Stimulated activated CD4-positive, alpha-beta T cell treated with anti-CD3 and anti-CD28 coated beads, Interleukin-4, amount 100 ng/mL, for 4 hours (primary cell): ENCODE measurements at regions not wholly inside any gene's neighbourhood (a gene's known extent, or its start where the extent isn't known, plus 50 kb on each side); places are given as distances from the start of the nearest gene placed in this dataset.

Experiments used
- DNase-seq, 2 experiments: peaks; one replicate each; pipeline ENCODE4 v3.0.0-alpha.2; 2020

DNA sequence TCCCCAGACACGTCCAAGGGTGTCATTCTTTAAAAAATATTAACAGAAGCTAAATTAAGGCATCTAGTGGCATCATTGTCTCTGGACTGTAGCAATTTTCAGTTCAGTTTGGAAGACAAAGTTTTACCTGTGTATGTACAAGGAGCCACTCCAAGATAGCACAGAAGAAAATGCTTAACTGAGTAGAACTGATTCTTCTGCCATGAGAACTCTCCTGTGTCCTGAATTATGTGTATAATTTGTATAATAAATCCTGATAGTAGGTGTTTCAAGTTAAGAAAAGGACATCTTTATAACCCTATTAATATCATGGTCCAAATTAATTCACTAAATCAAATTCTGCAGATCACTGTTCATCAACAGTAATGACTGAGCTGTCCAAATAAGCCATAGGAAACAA, 1104.0 kb downstream of the XPNPEP1 start:
- no peak for DNase-seq

DNA sequence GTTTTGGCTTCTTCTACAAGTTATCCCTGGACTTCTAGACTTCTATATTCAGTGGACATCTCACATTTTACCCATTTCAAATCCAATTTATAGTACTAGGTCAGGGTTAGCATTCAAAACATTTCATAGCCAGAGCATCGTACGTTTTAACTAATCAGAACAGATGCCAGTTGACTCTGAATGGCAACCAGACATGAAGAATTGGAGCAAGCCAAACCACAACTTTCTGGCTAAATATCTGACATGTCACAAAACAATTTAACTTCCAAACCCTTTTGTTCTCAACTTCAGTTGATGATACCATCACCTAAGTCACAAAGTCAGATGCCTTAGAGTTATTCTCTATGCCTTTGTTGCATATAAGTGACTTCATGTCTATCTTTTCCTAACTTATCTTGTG, 1105.7 kb downstream of the XPNPEP1 start:
- no peak for DNase-seq

DNA sequence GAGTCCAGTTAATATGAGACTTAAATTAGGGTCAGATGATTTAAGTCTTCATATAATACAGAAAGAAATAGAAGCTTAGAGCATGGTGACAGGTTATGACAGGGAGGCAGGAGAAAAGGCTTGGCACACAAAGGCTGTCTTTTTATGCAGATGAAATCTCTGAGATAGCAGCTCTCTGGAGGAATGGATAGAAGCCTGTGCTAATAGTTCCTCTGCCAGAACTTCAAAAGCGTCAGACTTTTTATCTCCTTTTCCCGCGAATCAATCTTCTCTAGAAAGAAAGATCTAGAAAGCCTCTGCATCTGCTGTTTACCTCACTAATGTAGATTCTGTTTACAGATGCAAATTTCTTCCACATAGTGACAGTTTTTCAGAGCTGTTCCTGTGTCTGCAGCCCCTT, 1106.2 kb downstream of the XPNPEP1 start:
- DNase-seq = no peak

DNA sequence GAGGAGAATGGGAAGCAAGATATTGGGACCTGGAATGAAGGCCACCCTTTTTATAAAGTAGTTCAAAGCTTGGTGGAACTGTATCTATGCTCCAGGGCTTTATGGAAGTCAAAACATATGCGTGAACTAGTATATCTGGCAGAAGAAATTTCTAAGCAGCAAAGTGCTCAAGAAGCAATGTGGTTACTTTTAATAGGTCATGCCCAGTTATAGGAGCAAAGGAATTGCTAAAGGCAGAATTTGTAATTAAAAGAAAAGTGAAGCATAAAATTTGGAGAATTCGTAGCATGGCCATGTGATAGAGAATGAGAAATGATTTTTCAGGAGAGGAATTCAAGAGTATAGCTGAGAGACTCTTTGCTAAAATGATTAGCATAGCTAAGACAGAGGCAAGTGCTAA, 1110.4 kb downstream of the XPNPEP1 start:
- no peak for DNase-seq

DNA sequence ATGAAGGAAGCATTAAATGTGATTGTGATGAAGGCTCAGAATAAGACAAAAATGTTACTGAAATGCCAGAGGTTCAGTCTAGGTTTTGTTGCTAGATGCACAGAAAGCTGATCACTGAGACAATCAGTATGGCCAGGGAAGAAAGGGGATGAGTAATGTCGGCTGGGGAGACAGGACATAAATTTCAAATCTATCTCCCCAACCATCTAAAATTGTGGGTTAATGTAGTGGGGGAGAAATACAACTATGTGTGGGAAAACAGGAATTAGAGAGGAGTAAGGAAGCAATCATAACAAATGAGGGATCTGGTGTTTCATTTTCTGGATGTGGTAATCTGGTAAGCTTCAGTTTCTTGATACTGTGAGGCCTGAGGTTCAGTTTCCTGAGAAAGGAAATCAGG, 1111.0 kb downstream of the XPNPEP1 start:
- no peak for DNase-seq

DNA sequence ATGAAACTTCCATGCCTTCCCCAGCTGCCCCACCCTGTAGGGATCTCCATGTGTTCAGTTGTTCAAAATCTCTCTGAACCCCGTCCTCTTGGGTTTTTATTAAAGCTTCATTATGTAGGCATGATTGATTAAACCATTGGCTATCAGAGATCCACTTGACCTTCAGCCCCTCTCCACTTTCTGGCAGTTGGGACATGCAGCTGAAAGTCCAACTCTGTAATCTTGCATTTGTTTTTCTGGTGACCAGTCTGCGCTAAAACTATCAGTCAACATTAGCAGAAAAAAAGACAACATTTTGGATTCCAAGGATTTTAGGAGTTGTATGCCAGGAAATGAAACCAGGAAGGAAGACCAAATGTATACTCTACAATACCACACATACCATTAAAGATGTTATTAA, 1115.1 kb downstream of the XPNPEP1 start:
- DNase-seq = no peak

DNA sequence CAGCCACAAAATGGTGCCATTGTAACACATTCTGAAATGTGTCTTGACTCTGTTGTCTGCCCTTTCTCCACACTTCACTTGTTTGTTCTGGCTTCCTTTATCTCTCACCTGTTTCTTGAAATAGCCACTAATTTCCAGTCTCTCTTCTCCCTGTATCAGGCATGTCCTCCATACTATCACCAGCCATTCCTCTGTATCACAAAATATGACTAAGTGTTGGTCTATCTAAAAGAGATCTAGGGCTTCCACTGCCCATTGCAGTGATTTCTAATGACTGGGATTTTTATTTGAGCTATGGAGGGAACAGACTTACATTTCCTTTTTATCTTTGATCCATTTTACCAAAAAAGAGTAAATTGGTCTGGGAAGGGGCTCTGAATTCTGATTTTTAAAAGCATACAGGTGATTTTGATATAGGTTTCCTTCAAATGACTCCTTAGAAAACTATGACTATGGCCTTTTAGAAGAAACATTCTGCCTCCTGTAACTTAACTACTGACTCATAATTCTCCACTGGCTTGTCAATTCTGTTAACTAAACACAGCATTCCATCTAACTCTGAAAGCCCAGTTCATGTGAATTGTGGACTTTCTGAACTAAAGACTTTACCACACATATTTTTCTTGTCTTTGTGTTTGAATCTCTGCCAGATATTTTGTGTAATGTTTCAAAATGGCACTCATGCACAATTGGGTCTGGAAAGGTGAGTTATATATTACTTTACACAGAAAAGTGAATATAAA, 1121.4 kb downstream of the XPNPEP1 start:
- no peak for DNase-seq

DNA sequence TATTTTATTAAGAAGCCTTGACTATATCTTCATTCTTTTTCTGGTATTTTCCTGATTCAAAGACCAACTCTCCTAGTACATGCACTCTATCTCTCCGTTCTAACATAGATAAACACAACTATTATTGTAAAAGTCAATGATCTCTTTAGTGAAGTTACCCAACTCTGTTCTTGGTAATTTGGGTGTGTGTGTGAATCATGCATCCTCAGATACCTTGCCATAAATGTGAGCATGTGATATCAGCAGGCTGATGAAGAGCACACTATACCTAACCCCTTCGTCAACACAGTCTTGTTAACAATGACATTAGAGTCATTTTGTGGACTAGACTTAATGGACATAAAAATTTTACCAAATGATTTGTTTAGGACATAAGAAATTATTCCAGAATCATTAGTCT, 1122.1 kb downstream of the XPNPEP1 start:
- no peak for DNase-seq

DNA sequence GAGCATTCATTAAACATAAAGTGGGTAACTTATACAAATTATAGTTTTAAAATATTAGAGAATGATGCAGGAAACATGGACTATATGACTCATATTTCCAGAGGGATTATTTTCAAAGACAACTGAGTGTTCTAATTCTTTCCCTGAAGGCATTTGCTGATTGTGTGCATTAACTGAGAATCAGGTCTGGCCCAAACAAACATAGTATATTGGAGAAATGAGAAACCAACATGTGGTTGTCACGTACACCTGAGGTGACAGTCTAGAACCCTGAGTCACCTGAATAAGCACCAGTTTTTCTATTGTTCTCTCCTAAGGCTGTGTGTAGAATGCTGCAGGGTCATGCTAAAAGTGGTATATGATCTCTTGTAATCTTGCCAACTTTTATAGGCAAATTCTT, 1125.7 kb downstream of the XPNPEP1 start:
- DNase-seq = no peak

DNA sequence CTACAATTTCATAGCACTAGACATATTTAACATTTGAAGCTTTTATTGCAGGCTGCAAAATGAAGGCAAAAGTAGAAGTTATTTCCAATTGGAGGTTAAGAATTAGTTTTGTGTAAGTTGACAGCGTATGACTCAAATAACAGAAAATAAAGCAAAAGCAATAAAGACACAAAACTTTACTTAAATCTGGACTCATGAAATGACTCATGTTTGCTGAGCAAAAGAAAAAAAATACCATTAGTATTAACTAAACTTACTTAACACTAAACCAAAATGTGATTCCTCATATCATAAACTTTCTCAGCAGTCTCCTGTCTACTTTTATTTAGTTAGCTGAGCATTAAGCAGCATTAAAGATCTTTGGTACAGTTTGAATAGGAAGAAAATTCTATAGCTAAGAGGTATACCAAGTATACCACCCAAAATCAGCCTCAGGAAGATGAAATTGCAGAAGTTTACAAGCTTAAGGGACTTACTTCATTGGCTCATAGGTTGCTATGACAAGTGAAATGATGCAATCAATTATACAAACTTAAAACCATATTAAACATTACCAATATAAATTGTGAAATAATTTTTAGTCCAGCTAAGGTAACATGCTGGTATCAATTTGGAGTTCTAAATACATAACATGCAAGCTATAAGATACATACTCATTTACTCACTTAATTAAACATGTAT, 1131.4 kb downstream of the XPNPEP1 start:
- DNase-seq = no peak

DNA sequence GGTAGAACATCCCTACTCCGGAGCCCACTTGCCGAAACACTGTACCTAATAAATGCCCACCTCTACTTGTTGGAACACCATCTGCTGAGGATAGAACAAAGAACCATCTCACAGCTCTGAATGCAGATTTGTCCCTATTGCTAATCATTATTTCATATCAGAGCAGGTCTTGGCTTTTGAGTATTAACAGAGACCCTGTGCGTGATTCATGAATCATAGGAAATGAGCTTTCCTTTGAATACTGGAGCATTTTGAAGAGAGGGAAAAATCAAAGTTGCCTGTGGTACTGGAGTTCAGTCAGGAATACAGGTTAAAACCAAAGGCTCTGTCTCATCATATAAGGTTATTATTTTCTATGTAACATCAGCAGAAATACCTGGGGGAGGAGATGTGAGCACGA, 1132.3 kb downstream of the XPNPEP1 start:
- DNase-seq = no peak

DNA sequence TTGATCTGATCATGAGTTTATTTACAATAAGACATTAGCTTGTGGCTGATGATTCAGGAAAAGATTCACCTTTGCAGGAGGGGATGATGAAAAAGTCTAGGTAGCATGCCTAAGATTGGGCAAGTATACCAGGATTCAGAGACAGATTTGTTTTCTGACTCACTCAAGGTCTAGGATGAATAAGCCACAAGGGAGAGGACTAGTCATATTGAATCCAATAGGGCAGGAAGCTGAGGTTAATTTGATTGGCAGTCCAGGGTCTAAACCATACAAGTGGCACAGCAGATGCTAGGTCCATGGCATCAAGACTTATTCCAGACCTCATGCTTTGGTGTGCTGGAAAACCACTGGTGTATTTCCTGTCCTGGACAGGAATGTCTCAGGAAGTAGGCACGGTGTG, 1133.4 kb downstream of the XPNPEP1 start:
- DNase-seq = no peak

DNA sequence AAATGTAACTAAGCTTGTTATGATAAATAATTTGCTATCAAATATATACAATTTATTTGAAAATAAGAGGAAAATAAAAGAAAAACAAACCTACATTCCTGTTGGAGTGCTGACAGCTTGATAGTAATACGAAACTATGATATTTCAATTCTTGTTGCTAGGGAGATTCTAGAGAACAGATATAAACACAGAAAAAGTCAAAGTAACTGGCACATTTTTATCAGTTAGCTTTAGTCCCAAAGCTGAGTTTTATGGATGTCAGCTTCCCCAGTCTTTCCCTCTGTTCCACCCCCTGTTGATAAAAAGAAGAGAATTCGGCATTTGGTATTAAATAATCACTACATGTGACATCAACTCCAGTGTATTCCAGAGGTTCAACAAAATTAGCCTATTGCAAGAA, 1134.0 kb downstream of the XPNPEP1 start:
- no peak for DNase-seq

DNA sequence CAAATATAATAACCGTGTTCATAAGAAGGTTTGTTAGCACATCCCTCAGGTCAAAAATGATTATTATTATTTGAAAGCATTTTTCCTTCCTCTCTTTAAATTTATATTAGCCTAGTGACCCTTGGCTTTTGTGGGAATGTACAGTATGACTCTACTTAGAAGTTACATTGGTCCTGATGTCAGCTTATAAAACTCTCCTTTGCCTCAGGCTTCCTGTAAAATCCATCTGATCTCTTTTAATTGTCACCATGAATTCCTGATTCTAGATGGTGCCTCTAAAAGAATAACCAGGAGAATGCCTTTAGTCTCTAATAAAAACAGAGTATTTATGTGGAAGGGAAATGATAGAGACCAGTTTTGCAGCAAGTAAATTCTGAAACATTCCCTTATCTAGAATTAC, 1134.4 kb downstream of the XPNPEP1 start:
- no peak for DNase-seq

DNA sequence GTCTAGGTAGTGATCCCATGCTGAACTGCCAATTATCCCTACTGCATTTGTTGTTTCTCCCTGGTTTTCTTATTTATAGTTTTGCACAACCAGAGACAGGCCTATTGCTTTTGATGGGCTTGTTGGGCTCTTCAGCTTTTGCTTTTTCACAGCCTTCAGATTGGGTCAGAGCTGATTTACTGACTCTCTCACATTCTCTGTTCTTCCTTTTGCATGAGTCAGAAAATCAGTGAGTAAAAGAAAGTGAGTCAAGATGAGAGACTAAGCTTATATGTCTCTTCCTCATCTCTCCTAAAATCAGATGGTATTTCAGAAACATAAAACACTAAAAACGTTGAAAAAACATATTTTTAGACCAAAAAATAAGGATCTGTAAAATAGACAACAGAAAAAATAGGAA, 1135.4 kb downstream of the XPNPEP1 start:
- DNase-seq = no peak

DNA sequence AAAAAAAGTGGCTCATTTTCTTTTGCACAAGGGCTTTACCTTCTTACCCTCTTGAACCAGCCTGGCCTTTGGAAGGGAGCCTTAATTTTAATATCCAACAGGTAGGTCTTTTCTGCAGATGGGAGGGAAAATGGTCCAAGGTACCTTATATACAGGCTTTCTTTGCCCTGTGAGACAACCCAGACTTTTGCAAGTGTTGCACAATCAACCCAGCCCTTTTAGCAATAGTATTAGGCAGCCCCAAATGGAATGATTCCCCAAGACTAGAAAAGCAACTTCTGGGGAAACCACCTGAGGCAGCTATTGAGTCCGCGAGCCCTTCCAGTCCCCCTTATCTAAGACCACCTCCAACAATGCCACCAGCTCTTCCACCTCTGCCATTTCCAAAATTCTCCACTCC, 1138.3 kb downstream of the XPNPEP1 start:
- no peak for DNase-seq

DNA sequence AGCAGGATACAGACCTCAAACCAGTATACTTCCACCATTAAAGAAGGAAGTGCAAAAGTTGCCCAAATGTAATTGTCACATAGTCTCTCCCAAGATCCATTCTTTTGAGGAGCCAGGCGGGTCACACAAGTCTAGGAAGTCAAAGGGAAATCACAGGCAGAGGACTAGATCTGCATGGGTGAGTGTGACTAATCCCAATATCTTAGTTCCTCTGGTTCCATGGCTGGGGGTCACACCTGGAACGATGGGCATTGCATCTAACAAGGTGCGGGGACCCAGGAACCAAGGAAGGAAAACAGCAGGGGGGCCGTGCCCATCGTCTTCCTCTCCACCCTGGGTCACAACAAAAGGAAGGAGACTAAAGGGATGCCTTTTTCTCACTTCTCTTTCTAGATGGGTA, 1138.8 kb downstream of the XPNPEP1 start:
- DNase-seq = no peak

DNA sequence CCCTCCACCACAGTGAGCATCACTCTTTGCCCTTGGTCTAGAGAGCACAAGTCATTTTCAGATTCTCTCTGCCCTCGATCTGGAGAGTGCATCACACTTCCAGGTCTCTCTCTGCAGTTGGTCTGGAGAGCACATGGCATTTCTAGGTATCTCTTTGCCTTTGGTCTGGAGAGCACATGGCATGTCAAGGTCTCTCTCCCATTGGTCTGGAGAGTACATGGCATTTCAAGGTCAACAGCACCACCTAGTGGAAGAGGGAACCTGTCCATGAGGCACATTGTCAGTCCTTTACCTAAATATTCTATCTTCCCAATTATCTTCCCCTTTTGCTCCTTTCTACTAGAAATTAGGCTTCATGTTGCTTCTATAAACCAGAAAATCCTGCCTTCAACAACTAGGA, 1139.4 kb downstream of the XPNPEP1 start:
- DNase-seq = no peak

DNA sequence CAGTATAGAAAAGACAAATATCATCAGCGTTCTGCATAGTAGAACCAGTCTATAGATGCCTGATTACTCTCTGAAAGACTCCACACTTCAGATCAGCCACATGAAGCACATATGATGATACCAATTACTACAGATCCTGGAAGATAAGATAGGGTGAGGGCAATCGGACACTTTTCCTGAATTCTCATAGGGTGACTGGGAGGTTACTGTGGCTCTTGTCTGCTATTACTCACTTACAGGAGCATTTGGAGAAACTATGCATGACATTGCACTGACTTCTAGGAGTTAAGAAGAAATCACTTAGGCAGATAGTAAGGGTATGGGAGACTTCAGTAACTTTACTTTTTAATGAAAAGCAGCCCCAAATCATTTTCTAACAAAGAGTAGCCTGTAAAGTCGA, 1140.9 kb downstream of the XPNPEP1 start:
- DNase-seq = no peak

DNA sequence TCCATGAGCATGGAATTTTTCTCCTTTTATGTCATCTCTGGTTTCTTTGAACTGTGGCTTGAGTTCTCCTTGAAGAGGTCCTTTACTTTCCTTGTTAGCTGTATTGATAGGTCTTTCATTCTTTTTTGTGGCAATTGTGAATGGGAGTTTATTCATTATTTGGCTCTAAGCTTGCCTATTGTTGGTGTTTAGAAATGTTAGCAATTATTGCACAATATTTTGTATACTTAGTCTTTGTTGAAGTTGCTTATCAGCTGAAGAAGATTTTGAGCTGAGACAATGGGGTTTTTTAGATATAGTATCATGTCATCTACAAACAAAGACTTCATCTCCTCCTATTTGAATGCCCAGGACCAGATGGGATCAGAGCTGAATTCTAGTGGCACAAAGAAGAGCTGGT, 1143.8 kb downstream of the XPNPEP1 start:
- DNase-seq = no peak

DNA sequence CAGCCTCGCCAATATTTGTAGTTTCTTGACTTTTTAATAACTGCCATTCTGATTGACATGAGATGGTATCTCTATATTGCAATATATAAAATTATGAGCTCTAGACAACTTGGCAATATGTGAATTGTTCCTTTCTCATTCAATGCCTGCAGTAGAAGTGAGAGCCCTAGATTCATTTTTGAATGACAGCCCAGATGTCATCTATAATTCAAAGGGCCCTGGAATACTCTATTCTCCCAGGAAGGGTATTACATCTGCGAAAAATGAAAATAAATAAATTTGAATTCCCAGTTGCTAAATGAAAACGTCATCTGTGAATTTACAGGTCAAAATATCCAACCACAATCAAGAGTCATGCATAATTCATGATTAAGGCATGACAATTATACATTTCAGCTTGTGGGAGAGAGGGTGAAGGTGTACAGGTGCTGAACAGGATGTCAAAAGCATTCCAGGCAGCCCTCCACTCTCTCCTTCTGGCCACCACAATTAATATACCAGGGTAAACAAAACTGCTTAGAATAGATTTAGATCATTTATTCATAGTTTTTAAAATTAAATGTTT, 1147.3 kb downstream of the XPNPEP1 start:
- no peak for DNase-seq

DNA sequence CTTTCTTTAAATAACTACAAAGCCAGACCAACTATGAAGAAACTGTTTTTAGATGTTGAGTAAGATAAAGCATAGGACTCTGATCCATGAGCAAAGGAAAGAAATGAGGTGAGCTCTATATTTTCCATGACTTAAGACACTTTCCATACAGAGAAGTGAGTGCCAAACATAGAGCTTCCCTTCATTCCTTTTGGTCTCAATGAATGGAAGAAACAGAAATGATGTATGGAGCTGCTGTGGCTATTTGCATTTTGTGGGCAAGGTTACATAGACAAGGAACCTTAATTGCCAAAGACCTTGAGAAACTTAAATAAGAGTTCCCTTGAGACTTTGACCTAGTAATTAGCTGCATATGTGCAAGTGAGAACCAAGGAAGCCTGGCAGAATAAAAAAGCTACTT, 1152.2 kb downstream of the XPNPEP1 start:
- no peak for DNase-seq

DNA sequence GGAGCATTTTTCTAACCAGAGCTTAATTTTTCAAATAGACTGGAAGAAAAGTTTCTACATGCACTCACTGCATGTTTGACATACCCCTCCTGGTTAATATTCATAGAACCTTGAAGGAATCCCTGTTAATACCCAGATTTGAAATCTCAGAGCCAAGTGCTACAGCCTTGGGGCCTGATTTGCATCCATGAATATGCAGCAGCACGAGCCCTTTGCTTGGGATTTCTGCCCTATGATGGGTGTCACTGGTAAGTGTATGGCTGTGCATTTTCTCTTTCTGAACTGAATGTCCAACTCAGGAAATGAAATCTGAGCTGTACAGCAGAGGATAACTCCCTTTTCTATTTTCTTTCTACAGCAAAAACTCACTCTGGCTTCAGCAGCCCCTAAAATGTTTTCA, 1157.5 kb downstream of the XPNPEP1 start:
- no peak for DNase-seq

DNA sequence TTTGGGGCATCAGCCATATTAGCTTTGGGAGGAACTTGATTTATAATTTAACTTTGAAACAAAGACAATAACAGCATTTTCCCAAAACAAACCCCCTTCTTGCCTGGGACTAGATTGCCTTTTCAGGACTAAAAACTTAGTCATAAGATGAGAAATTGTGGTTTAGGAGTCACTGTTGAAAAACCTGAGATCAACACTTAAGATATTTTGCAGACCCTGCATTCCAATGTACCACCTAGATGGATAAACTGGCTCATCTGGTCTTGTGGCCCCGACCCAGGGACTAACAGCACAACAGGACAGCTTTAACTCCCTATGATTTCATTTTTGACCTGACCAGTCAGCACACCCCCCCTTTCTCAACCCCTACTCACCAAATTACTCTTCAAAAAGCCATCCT, 1165.4 kb downstream of the XPNPEP1 start:
- DNase-seq = no peak

DNA sequence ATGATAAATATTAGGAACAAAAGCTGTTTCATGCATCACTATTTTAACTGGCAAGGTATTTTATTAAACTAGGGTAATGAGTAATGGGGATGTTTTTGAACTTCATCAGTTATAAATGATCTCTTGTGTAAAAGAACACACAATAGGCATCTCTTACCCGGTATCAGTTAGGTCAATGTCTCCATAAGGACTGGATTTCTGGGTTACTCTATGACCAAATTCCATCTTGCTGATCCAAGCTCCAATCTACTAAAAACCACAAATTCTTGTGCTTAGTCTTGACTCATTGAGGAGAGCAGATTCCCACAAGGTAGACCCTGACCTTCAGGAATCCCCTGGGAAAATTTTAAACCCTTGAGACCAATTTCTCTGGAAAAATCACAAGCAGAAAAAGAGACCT, 1167.7 kb downstream of the XPNPEP1 start:
- DNase-seq = no peak
